HG03432 (cell line): ENCODE measurements at regions not wholly inside any gene's neighbourhood (a gene's known extent, or its start where the extent isn't known, plus 50 kb on each side); places are given as distances from the start of the nearest gene placed in this dataset.

Experiments used
- ATAC-seq: cut with Tn5 transposase; IDR thresholded peaks from one replicate; pipeline ENCODE4 v1.9.1; 2021; ENCODE audit warnings: mild to moderate bottlenecking, moderate library complexity; ENCODE audit not compliant: unreplicated experiment

- ATAC-seq: no peak
Observed at GRCh38 chr20:50297498-50298376, 107.1 kb downstream of the CEBPB start.

- no peak for ATAC-seq
Observed at GRCh38 chr20:50298554-50299324, 108.1 kb downstream of the CEBPB start.

- ATAC-seq: no peak
Observed at GRCh38 chr20:50299325-50299629, 108.6 kb downstream of the CEBPB start.

GRCh38 chr20:50301165-50301564 is 110.5 kb downstream of the CEBPB start:
- no peak for ATAC-seq

GRCh38 chr20:50301712-50302111 is 111.1 kb downstream of the CEBPB start:
- ATAC-seq: no peak

GRCh38 chr20:50302341-50303057 is 111.9 kb downstream of the CEBPB start:
- no peak for ATAC-seq

GRCh38 chr20:50303573-50304500 is 113.2 kb downstream of the CEBPB start:
- no peak for ATAC-seq

GRCh38 chr20:50304501-50304856 is 113.8 kb downstream of the CEBPB start:
- no peak for ATAC-seq

GRCh38 chr20:50304923-50305635 is 114.4 kb downstream of the CEBPB start:
- ATAC-seq: no peak

GRCh38 chr20:50305636-50306477 is 115.2 kb downstream of the CEBPB start:
- no peak for ATAC-seq

- no peak for ATAC-seq
Observed at GRCh38 chr20:50306478-50307423, 116.1 kb downstream of the CEBPB start.

- no peak for ATAC-seq
Observed at GRCh38 chr20:50308166-50308512, 117.5 kb downstream of the CEBPB start.

- no peak for ATAC-seq
Observed at GRCh38 chr20:50308513-50309279, 118.1 kb downstream of the CEBPB start.

GRCh38 chr20:50309280-50309763 is 118.7 kb downstream of the CEBPB start:
- no peak for ATAC-seq

- no peak for ATAC-seq
Observed at GRCh38 chr20:50309764-50310672, 119.4 kb downstream of the CEBPB start.

GRCh38 chr20:50310673-50311051 is 120.0 kb downstream of the CEBPB start:
- no peak for ATAC-seq
